Activated naive CD4-positive, alpha-beta T cell treated with anti-CD3 and anti-CD28 coated beads, Interleukin-2, amount 50 U/mL, for 72 hours (primary cell): ENCODE measurements at regions not wholly inside any gene's neighbourhood (a gene's known extent, or its start where the extent isn't known, plus 50 kb on each side); places are given as distances from the start of the nearest gene placed in this dataset.
"Not testable (repeated sequence)": the region's sequence is repeated elsewhere in the genome, so short reads cannot be mapped to it uniquely, and the experiment has no call there.

ENCODE experiments used
- ATAC-seq, 2 donors: fragments of 150-1000 bp; cut with Tn5 transposase; 2 replicates each; pipeline ENCODE4 v1.10.0; 2021; ENCODE audit warnings: mild to moderate bottlenecking in 2 of 2, moderate library complexity in 2 of 2
- DNase-seq, 2 donors: peaks; one replicate each; pipeline ENCODE4 v3.0.0; 2021 to 2022; ENCODE audit warnings: low spot score in 2 of 2
- H3K27ac Mint-ChIP-seq, 2 donors: one replicate each; pipeline ENCODE4 v1.8.0; 2022; ENCODE audit warnings: mild to moderate bottlenecking in 2 of 2, mixed read lengths in 2 of 2
- H3K36me3 Mint-ChIP-seq, 2 donors: one replicate each; pipeline ENCODE4 v1.8.0; 2022; ENCODE audit warnings: mixed read lengths in 2 of 2
- H3K9me3 Mint-ChIP-seq, 2 donors: one replicate each; pipeline ENCODE4 v1.8.0; 2022; ENCODE audit warnings: mixed read lengths in 2 of 2

GRCh38 chr10:118900617-118901016 is 128.9 kb upstream of the NANOS1 start:
- DNase-seq (no peak), ATAC-seq (no peak)
- no peaks in the 10 kb centered on the region for H3K36me3 Mint-ChIP-seq
- H3K27ac Mint-ChIP-seq = no peak overlapping the region
- no peaks in the 10 kb centered on the region for H3K9me3 Mint-ChIP-seq

DNA sequence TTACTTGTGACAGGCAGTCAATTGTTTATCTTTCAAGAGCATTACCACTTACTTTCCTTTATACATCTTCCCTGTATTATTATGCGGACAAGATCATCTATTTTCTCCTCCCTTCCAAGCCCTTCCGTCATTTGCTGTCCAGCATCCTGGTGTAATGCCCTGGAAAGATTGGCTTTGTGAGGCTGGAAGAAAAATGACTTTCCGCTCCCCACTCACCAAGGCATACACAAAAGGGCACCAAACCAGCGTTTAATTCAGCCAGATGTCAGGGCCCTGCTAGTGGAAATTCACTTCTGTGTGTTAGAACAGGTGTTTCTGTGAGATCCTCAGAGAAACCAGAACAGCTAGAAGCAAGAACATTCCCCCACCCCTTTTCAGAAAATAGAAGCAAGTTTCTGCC is 128.1 kb upstream of the NANOS1 start:
- H3K36me3 Mint-ChIP-seq = no peaks in the 10 kb centered on the region
- DNase-seq (no peak), ATAC-seq (no peak)
- H3K27ac Mint-ChIP-seq = no peak overlapping the region
- H3K9me3 Mint-ChIP-seq = no peaks in the 10 kb centered on the region

DNA sequence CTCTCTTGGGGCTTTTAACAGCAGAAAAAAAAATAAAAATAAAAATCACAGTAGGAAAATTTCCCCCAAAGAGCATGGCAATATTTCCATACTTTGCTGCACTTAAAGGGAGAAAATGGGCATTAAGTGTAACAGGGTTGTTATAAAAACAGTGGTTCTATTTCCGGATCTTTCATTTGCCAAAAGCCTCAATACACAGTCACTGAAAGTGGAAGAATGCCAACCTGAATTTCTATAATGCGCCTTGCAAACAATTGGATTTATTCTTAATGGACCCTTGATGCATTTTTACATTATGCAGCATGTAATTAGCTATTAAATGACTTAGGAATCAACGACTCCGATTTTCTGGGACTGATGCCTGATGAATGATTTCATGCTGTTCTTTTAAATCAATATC is 127.6 kb upstream of the NANOS1 start:
- no peak for ATAC-seq
- H3K36me3 Mint-ChIP-seq = no peaks in the 10 kb centered on the region
- H3K27ac Mint-ChIP-seq = no peak overlapping the region
- DNase-seq = no peak
- no peaks in the 10 kb centered on the region for H3K9me3 Mint-ChIP-seq

GRCh38 chr10:118902656-118903055 is 126.9 kb upstream of the NANOS1 start:
- ATAC-seq, H3K9me3 Mint-ChIP-seq, H3K27ac Mint-ChIP-seq, DNase-seq, H3K36me3 Mint-ChIP-seq: not testable (repeated sequence)

GRCh38 chr10:118903251-118903650 is 126.3 kb upstream of the NANOS1 start:
- no peaks in the 10 kb centered on the region for H3K9me3 Mint-ChIP-seq
- DNase-seq (no peak), ATAC-seq (no peak)
- H3K27ac Mint-ChIP-seq = no peak overlapping the region
- no peaks in the 10 kb centered on the region for H3K36me3 Mint-ChIP-seq

GRCh38 chr10:118903691-118904090 is 125.8 kb upstream of the NANOS1 start:
- no peak overlapping the region for H3K27ac Mint-ChIP-seq
- ATAC-seq (no peak), DNase-seq (no peak)
- H3K36me3 Mint-ChIP-seq = no peaks in the 10 kb centered on the region
- H3K9me3 Mint-ChIP-seq = no peaks in the 10 kb centered on the region

DNA sequence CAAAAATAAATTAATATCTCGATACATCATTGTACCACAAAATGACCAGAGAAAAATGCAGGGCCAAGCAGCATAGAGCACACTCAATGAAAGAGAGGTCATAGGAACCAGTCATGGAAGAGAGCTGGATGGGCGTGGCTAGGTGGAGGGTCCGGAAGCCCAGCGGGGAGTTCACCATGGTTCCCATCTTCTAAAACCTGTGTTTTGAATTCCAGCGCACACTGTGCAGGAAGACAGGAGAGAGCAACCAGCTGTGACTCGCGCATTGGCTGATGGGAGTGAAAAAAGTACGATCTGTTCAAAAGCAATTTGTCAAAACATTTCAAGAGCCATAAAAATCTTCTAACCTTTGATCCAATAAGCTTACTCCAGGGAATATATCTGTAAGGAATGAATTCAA is 125.2 kb upstream of the NANOS1 start:
- Mint-ChIP-seq H3K9me3 (no peaks in the 10 kb centered on the region), H3K36me3 (no peaks in the 10 kb centered on the region), H3K27ac (no peak overlapping the region)
- ATAC-seq = no peak
- no peak for DNase-seq

- no peaks in the 10 kb centered on the region for H3K36me3 Mint-ChIP-seq
- H3K27ac Mint-ChIP-seq = no peak overlapping the region
- no peak for ATAC-seq
- DNase-seq = no peak
- no peaks in the 10 kb centered on the region for H3K9me3 Mint-ChIP-seq
Measured at GRCh38 chr10:118907051-118907450, 122.5 kb upstream of the NANOS1 start.

DNA sequence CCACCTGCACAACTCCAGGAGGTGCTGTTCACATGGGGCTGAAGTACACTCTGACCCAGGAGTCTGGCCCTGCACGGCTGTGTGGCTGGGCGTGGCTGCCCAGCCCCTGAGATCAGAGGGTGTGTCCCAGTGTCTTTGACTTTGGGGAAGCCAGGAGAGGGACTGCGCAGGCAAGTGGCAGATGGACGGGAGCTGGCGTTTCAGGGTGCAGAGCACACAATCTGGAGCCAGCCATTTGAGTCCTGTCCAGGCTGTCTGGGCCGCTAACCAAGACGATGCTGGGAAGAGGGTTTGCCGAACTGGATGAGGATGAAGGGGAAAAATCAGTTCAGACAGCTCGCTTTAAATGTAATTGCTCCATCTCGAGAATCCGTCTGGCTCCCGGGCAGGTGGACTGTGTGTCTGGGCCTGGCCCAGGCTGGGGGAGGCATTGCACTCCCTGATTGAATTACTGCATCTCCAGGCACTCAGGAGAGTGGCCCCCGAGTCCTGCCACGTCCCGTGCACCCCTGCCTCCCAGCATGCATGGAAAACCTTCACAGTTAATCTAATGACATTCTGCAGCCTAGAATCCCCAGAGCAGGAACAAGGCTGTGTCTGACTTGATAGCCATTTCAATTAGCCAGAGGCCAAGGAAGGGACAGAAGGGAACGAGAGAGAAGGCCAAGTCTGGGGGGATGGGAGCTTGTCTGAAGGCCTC is 120.8 kb upstream of the NANOS1 start:
- Mint-ChIP-seq H3K36me3 (no peaks in the 10 kb centered on the region), H3K27ac (no peak overlapping the region), H3K9me3 (no peaks in the 10 kb centered on the region)
- no peak for ATAC-seq
- no peak for DNase-seq

GRCh38 chr10:118910702-118911101 is 118.8 kb upstream of the NANOS1 start:
- Mint-ChIP-seq H3K27ac (no peak overlapping the region), H3K36me3 (no peaks in the 10 kb centered on the region), H3K9me3 (no peaks in the 10 kb centered on the region)
- DNase-seq (no peak), ATAC-seq (no peak)

- no peak for ATAC-seq
- H3K36me3 Mint-ChIP-seq = no peaks in the 10 kb centered on the region
- H3K9me3 Mint-ChIP-seq = no peaks in the 10 kb centered on the region
- DNase-seq = no peak
- H3K27ac Mint-ChIP-seq = no peak overlapping the region
Measured at GRCh38 chr10:118911363-118911762, 118.2 kb upstream of the NANOS1 start.

DNA sequence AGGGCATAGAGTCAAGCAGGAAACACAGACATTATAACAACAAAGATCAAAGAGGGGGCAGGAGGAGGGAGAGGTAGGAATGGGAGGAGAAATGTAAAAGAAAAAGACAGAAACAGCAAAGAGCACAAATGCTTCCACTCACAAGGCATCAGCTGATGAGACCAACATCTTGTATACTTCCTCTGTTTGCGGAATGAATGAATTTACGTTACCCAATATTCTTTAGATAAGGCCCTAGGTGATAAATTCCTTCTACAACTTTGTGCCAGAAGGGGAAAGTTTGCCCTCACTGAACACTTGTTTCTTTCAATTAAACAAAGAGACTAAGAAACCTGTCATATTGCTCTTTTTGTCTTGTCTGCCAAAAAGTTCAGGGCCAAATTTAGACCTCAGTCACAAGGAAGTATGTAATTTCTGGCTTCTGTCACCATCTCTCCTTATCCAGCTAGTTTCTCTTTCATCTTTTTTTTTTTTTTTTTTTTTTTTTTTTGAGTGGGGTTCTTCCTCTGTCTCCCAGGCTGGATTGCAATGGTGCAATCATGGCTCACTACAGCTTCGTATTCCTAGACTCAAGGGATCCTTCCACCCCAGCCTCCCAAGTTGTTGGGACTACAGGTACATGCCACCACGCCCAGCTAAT is 116.4 kb upstream of the NANOS1 start:
- Mint-ChIP-seq H3K9me3 (no peaks in the 10 kb centered on the region), H3K36me3 (no peaks in the 10 kb centered on the region), H3K27ac (no peak overlapping the region)
- ATAC-seq (no peak), DNase-seq (no peak)

- ATAC-seq (no peak), DNase-seq (no peak)
- Mint-ChIP-seq H3K9me3 (no peaks in the 10 kb centered on the region), H3K36me3 (no peaks in the 10 kb centered on the region), H3K27ac (no peak overlapping the region)
Measured at GRCh38 chr10:118913825-118914224, 115.7 kb upstream of the NANOS1 start.

DNA sequence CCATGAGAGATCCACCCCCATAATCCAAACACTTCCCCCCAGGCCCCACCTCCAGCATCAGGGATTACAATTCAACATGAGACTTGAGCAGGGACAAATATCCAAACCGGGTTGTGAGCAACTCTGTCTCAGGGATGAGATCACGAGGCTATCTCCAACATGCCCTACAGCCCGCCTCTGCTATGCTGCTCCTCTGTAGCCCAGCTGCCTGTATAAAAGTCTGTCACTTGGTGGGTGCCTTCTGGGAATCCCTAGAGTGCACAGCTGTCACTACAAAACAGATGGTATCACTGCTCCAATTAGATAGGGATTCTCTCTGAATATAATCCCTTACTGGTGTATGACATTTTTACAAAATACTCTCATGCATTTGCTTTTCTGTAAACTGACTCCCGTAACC is 114.9 kb upstream of the NANOS1 start:
- Mint-ChIP-seq H3K9me3 (no peaks in the 10 kb centered on the region), H3K36me3 (no peaks in the 10 kb centered on the region), H3K27ac (no peak overlapping the region)
- ATAC-seq = no peak
- DNase-seq = no peak

DNA sequence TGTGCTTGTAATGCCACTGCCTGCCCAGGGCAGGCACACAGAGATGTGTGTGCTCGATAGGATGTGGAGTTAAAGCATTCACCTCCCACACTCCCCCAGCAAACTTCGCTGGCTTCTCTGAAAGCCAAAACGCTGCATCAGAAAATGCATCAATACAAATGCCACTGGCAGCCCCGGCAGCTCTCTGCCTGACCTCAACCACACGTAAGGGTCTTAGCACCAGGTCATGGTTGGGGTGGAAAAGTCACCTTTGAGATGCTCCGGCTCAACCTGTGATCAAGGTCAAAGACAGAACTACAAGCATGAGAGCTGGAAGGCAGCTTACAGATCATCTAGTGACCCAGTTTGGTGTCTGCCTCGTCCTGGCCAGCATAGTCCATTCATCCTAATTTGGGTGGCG is 114.4 kb upstream of the NANOS1 start:
- DNase-seq (no peak), ATAC-seq (no peak)
- H3K9me3 Mint-ChIP-seq = no peaks in the 10 kb centered on the region
- H3K36me3 Mint-ChIP-seq = no peaks in the 10 kb centered on the region
- no peak overlapping the region for H3K27ac Mint-ChIP-seq

DNA sequence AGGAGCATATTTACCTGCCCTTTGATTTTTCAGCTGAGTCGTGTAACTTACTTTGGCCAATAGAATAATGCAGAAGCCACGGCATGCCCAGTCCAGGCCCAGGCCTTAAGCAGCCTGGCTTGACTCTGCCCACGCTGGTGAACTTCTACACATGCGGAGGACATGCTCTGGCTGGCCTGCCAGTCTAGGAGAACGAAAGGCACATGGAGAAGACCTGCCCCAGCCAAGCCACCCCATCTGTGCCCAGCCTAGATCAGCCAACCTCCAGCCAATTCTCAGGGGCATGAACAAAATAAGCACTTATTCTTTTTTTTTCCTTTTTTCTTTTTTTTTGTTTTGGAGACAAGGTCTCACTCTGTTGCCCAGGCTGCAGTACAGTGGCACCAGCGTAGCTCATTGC is 112.7 kb upstream of the NANOS1 start:
- ATAC-seq = no peak
- no peak for DNase-seq
- H3K27ac Mint-ChIP-seq = no peak overlapping the region
- no peaks in the 10 kb centered on the region for H3K9me3 Mint-ChIP-seq
- H3K36me3 Mint-ChIP-seq = no peaks in the 10 kb centered on the region

DNA sequence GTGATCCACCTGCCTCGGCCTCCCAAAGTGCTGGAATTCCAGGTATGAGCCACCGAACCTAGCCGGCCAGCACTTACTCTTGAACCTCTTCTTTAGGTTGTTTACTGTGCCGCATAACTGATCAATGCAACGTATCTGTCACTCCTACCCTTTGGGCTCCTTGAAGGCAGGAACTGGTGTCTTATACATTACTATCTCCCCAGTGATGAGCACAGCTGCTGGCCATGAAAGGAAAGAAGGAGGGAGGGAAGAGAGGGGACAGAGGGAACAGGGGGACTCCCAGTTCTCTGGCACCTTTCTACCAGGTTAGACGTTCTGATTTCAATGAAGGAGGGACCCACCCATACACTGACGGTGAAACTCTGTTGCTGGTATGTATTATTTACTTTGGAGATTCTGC is 111.8 kb upstream of the NANOS1 start:
- DNase-seq (no peak), ATAC-seq (no peak)
- Mint-ChIP-seq H3K27ac (no peak overlapping the region), H3K36me3 (no peaks in the 10 kb centered on the region), H3K9me3 (no peaks in the 10 kb centered on the region)

DNA sequence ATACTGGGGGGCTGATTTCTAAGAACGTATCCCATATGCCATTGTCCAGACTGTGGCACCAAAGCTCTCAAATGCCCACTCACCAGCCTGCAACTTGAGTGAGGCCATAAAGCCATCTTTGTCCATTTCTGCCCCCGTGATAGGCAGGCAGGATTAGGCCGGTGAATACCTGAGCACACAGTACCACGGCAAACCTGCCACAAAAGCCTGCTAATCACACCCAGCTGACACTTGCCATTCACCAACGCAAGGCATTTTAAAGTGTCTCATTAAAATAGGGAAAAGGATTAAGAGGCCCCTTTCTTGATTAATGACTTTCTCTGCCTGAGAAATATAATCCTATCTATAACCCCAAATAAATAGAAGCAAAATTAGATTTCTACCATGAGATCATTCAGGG is 111.4 kb upstream of the NANOS1 start:
- no peaks in the 10 kb centered on the region for H3K36me3 Mint-ChIP-seq
- ATAC-seq (no peak), DNase-seq (no peak)
- no peaks in the 10 kb centered on the region for H3K9me3 Mint-ChIP-seq
- H3K27ac Mint-ChIP-seq = no peak overlapping the region
